SIG-M5 (cell line): ENCODE measurements at regions not wholly inside any gene's neighbourhood (a gene's known extent, or its start where the extent isn't known, plus 50 kb on each side); places are given as distances from the start of the nearest gene placed in this dataset.
"Not testable (repeated sequence)": the region's sequence is repeated elsewhere in the genome, so short reads cannot be mapped to it uniquely, and the experiment has no call there.

Experiments used
- DNase-seq: peaks from one replicate; lab custom pipeline; 2025; lab: John Stamatoyannopoulos, UW

- not testable (repeated sequence) for DNase-seq
Observed at GRCh38 chr7:6882321-6882721, 56.2 kb upstream of the CCZ1B start.

GRCh38 chr7:6883756-6884155, 57.7 kb upstream of the CCZ1B start:
- not testable (repeated sequence) for DNase-seq

GRCh38 chr7:6886198-6886597, 60.1 kb upstream of the CCZ1B start:
- DNase-seq, result no peak

GRCh38 chr7:6888267-6889045, 62.4 kb upstream of the CCZ1B start:
- not testable (repeated sequence) for DNase-seq

- DNase-seq, result no peak
Observed at GRCh38 chr7:6889252-6889812, 63.3 kb upstream of the CCZ1B start.

GRCh38 chr7:6902097-6902518, 76.0 kb upstream of the CCZ1B start:
- DNase-seq, result not testable (repeated sequence)

- DNase-seq, result not testable (repeated sequence)
Observed at GRCh38 chr7:6903289-6903688, 77.2 kb upstream of the CCZ1B start.

- not testable (repeated sequence) for DNase-seq
Observed at GRCh38 chr7:6903792-6904191, 77.7 kb upstream of the CCZ1B start.

- DNase-seq, result no peak
Observed at GRCh38 chr7:6917258-6917657, 91.2 kb upstream of the CCZ1B start.

- not testable (repeated sequence) for DNase-seq
Observed at GRCh38 chr7:6919169-6919568, 93.1 kb upstream of the CCZ1B start.

- not testable (repeated sequence) for DNase-seq
Observed at GRCh38 chr7:6924523-6924922, 98.4 kb upstream of the CCZ1B start.

GRCh38 chr7:6926193-6927174, 100.4 kb upstream of the CCZ1B start:
- not testable (repeated sequence) for DNase-seq

GRCh38 chr7:6927643-6928042, 101.6 kb upstream of the CCZ1B start:
- not testable (repeated sequence) for DNase-seq

GRCh38 chr7:6929588-6929987, 103.5 kb upstream of the CCZ1B start:
- not testable (repeated sequence) for DNase-seq

GRCh38 chr7:6930081-6930635, 104.1 kb upstream of the CCZ1B start:
- not testable (repeated sequence) for DNase-seq

GRCh38 chr7:6930787-6931186, 104.7 kb upstream of the CCZ1B start:
- DNase-seq, result not testable (repeated sequence)

- not testable (repeated sequence) for DNase-seq
Observed at GRCh38 chr7:6931456-6931855, 105.4 kb upstream of the CCZ1B start.

GRCh38 chr7:6933954-6934632, 108.0 kb upstream of the CCZ1B start:
- DNase-seq, result not testable (repeated sequence)

GRCh38 chr7:6934981-6935380, 108.9 kb upstream of the CCZ1B start:
- no peak for DNase-seq

- DNase-seq, result not testable (repeated sequence)
Observed at GRCh38 chr7:6936626-6937025, 110.6 kb upstream of the CCZ1B start.

GRCh38 chr7:6937746-6938145, 111.7 kb upstream of the CCZ1B start:
- DNase-seq, result not testable (repeated sequence)
